ENCODE measurements at regions not wholly inside any gene's neighbourhood (a gene's known extent, or its start where the extent isn't known, plus 50 kb on each side); places are given as distances from the start of the nearest gene placed in this dataset.

DNA sequence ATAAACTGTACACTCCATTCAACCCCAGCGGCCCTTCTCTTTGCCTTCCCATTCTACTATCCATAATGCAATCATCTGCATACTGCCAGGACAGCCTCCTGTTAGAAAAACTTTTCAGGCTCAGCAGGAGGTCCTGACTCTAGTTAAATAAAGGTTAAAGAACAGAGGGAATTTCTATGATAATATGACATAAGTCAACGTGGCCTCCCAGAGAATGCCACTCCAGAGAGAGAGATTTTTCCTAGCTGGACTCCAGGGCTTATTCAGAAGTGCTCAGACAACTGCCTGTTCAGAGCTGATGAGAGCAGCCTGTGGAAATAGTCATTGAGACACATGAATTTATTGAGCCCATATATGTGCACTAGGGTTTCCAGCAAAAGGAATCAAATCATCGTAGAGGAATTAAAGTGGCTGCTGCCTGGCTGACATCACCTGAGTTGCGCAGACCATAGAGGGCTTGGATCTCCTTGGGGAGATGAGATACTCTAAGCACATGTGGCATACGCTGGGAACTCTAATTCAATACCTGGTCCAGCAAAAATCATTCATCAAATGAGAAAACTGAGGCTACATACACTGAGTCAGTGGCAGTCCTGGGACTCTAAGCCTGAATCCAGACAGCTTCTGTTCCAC is 736.2 kb downstream of the PTPRU start:
- no peak for TF ChIP-seq RCOR1 (IDR thresholded peaks at IDR 0.05; ENCODE audit: low read depth, low read length)
- no peak for TF ChIP-seq CTCF (IDR thresholded peaks at IDR 0.05)
- no peak for TF ChIP-seq KDM5A (IDR thresholded peaks at IDR 0.05)
- TF ChIP-seq RAD21 (conservative IDR thresholded peaks at IDR 0.05 in 1 of 2, IDR thresholded peaks at IDR 0.05 in 1 of 2): no peak
- no peak for TF ChIP-seq POLR2A (IDR thresholded peaks at IDR 0.05; ENCODE audit: low read length)
- TF ChIP-seq JUN (IDR thresholded peaks at IDR 0.05): no peak
- TF ChIP-seq, protein P1, sequence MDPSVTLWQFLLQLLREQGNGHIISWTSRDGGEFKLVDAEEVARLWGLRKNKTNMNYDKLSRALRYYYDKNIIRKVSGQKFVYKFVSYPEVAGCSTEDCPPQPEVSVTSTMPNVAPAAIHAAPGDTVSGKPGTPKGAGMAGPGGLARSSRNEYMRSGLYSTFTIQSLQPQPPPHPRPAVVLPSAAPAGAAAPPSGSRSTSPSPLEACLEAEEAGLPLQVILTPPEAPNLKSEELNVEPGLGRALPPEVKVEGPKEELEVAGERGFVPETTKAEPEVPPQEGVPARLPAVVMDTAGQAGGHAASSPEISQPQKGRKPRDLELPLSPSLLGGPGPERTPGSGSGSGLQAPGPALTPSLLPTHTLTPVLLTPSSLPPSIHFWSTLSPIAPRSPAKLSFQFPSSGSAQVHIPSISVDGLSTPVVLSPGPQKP (IDR thresholded peaks at IDR 0.05; ENCODE audit: low read depth, low read length): no peak
- no peak for TF ChIP-seq ZFP36 (IDR thresholded peaks at IDR 0.05; ENCODE audit: borderline replicate concordance, partially characterized antibody)
- TF ChIP-seq ZSCAN20 (CRISPR knock-in tag; IDR thresholded peaks at IDR 0.05): no peak
- TF ChIP-seq NPAS2 (CRISPR knock-in tag; IDR thresholded peaks at IDR 0.05; ENCODE audit: borderline replicate concordance): no peak
- no peak for TF ChIP-seq TFCP2L1 (CRISPR knock-in tag; IDR thresholded peaks at IDR 0.05)
- no peak for TF ChIP-seq EP300 (IDR thresholded peaks at IDR 0.05)
